ENCODE measurements at regions not wholly inside any gene's neighbourhood (a gene's known extent, or its start where the extent isn't known, plus 50 kb on each side); places are given as distances from the start of the nearest gene placed in this dataset.

- intact Hi-C loops (cut with DNase I) = no loop called here
- Histone ChIP-seq H3K9ac (ENCODE audit: low read length in 3 of 3) (no peak overlapping the region), H3K27ac (ENCODE audit: low read depth in 2 of 2, low read length in 2 of 2) (no peak overlapping the region), H3K9me3 (ENCODE audit: control insufficient read depth in 2 of 3, insufficient read depth in 1 of 3, low read length in 3 of 3) (no peaks in the 10 kb centered on the region), H3K36me3 (ENCODE audit: control insufficient read depth in 2 of 3, insufficient read depth in 3 of 3, low read length in 3 of 3) (no peaks in the 10 kb centered on the region), H3K27me3 (ENCODE audit: control insufficient read depth, insufficient read depth, low read length) (no peaks in the 10 kb centered on the region), H3K4me3 (ENCODE audit: low read length in 3 of 3) (no peak overlapping the region), H3K4me1 (ENCODE audit: control insufficient read depth in 2 of 3, insufficient read depth in 2 of 3, low read depth in 1 of 3, low read length in 3 of 3) (no peaks in the 10 kb centered on the region)
- FAIRE-seq = no peak
- TF ChIP-seq CTCF (IDR thresholded peaks at IDR 0.05; ENCODE audit: borderline replicate concordance, extremely low read depth, insufficient read depth) = no peak
- DNase-seq = no peak
These were observed 137.9 kb upstream of the VRK2 start for GRCh38 chr2:57908736-57909161.

GRCh38 chr2:57918126-57918525, 128.5 kb upstream of the VRK2 start:
- Histone ChIP-seq H3K9ac (ENCODE audit: low read length in 3 of 3) (no peak overlapping the region), H3K27ac (ENCODE audit: low read depth in 2 of 2, low read length in 2 of 2) (no peak overlapping the region), H3K9me3 (ENCODE audit: control insufficient read depth in 2 of 3, insufficient read depth in 1 of 3, low read length in 3 of 3) (no peaks in the 10 kb centered on the region), H3K27me3 (ENCODE audit: control insufficient read depth, insufficient read depth, low read length) (no peaks in the 10 kb centered on the region), H3K36me3 (ENCODE audit: control insufficient read depth in 2 of 3, insufficient read depth in 3 of 3, low read length in 3 of 3) (no peaks in the 10 kb centered on the region), H3K4me3 (ENCODE audit: low read length in 3 of 3) (no peak overlapping the region), H3K4me1 (ENCODE audit: control insufficient read depth in 2 of 3, insufficient read depth in 2 of 3, low read depth in 1 of 3, low read length in 3 of 3) (no peaks in the 10 kb centered on the region)
- no peak for TF ChIP-seq CTCF (IDR thresholded peaks at IDR 0.05; ENCODE audit: borderline replicate concordance, extremely low read depth, insufficient read depth)
- intact Hi-C loops (cut with DNase I) = no loop called here
- DNase-seq = no peak
- no peak for FAIRE-seq

- FAIRE-seq (no peak), DNase-seq (no peak)
- TF ChIP-seq CTCF (IDR thresholded peaks at IDR 0.05; ENCODE audit: borderline replicate concordance, extremely low read depth, insufficient read depth) = no peak
- Histone ChIP-seq H3K9me3 (ENCODE audit: control insufficient read depth in 2 of 3, insufficient read depth in 1 of 3, low read length in 3 of 3) (no peaks in the 10 kb centered on the region), H3K9ac (ENCODE audit: low read length in 3 of 3) (no peak overlapping the region), H3K4me3 (ENCODE audit: low read length in 3 of 3) (no peak overlapping the region), H3K4me1 (ENCODE audit: control insufficient read depth in 2 of 3, insufficient read depth in 2 of 3, low read depth in 1 of 3, low read length in 3 of 3) (no peaks in the 10 kb centered on the region), H3K27me3 (ENCODE audit: control insufficient read depth, insufficient read depth, low read length) (no peaks in the 10 kb centered on the region), H3K36me3 (ENCODE audit: control insufficient read depth in 2 of 3, insufficient read depth in 3 of 3, low read length in 3 of 3) (no peaks in the 10 kb centered on the region), H3K27ac (ENCODE audit: low read depth in 2 of 2, low read length in 2 of 2) (no peak overlapping the region)
- intact Hi-C loops (cut with DNase I) = no loop called here
These were observed 126.2 kb upstream of the VRK2 start for GRCh38 chr2:57920342-57920939.

GRCh38 chr2:57934659-57935058, 111.9 kb upstream of the VRK2 start:
- DNase-seq = no peak
- Histone ChIP-seq H3K36me3 (ENCODE audit: control insufficient read depth in 2 of 3, insufficient read depth in 3 of 3, low read length in 3 of 3) (no peaks in the 10 kb centered on the region), H3K4me1 (ENCODE audit: control insufficient read depth in 2 of 3, insufficient read depth in 2 of 3, low read depth in 1 of 3, low read length in 3 of 3) (no peaks in the 10 kb centered on the region), H3K27me3 (ENCODE audit: control insufficient read depth, insufficient read depth, low read length) (no peaks in the 10 kb centered on the region), H3K9me3 (ENCODE audit: control insufficient read depth in 2 of 3, insufficient read depth in 1 of 3, low read length in 3 of 3) (peaks cover 0 to 5% (median 3%) of the 10 kb centered on the region in 3 donors), H3K4me3 (ENCODE audit: low read length in 3 of 3) (no peak overlapping the region), H3K9ac (ENCODE audit: low read length in 3 of 3) (no peak overlapping the region), H3K27ac (ENCODE audit: low read depth in 2 of 2, low read length in 2 of 2) (no peak overlapping the region)
- intact Hi-C loops (cut with DNase I) = no loop called here
- FAIRE-seq = no peak
- no peak for TF ChIP-seq CTCF (IDR thresholded peaks at IDR 0.05; ENCODE audit: borderline replicate concordance, extremely low read depth, insufficient read depth)

All from kidney (tissue), 13 donors.